ENCODE measurements at regions not wholly inside any gene's neighbourhood (a gene's known extent, or its start where the extent isn't known, plus 50 kb on each side); places are given as distances from the start of the nearest gene placed in this dataset.

DNA sequence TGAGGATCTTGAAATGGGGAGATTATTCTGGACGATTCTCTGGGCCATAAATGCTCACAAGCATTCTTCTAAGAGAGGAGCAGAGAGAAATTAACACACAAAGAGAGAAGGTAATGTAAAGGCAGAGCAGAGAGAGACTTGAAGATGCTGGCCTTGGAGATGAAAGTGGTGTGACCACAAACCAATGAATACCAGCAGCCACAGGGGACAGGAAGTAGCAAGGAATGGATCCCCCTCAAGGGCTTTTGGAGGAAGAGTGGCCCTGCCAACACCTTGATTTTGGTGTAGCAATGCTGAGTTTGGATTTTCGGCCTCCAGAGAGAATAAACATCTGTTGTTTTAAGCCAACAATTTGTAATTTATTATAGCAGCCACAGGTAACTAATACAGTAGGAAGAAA is 1155.6 kb downstream of the TYW1 start:
- Histone ChIP-seq H3K9me3 (peaks cover 0 to 14% (median 2%) of the 10 kb centered on the region in 4 donors), H3K4me3 (no peak overlapping the region), H3K36me3 (no peaks in the 10 kb centered on the region), H3K27ac (no peak overlapping the region), H3K27me3 (no peaks in the 10 kb centered on the region), H3K4me1 (no peaks in the 10 kb centered on the region)
- DNase-seq = no peak
- intact Hi-C loops (cut with DNase I; ENCODE audit: low total_unique reads) = no loop called here
- no peak for TF ChIP-seq POLR2A (IDR thresholded peaks at IDR 0.05)
- no peak for TF ChIP-seq EP300 (IDR thresholded peaks at IDR 0.05)
- TF ChIP-seq POLR2AphosphoS5 (IDR thresholded peaks at IDR 0.05) = no peak
- TF ChIP-seq, protein P1, sequence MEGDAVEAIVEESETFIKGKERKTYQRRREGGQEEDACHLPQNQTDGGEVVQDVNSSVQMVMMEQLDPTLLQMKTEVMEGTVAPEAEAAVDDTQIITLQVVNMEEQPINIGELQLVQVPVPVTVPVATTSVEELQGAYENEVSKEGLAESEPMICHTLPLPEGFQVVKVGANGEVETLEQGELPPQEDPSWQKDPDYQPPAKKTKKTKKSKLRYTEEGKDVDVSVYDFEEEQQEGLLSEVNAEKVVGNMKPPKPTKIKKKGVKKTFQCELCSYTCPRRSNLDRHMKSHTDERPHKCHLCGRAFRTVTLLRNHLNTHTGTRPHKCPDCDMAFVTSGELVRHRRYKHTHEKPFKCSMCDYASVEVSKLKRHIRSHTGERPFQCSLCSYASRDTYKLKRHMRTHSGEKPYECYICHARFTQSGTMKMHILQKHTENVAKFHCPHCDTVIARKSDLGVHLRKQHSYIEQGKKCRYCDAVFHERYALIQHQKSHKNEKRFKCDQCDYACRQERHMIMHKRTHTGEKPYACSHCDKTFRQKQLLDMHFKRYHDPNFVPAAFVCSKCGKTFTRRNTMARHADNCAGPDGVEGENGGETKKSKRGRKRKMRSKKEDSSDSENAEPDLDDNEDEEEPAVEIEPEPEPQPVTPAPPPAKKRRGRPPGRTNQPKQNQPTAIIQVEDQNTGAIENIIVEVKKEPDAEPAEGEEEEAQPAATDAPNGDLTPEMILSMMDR (IDR thresholded peaks at IDR 0.05) = no peak
- 63 to 78% (median 66%) methylated on average over 2 of the region's 2 CpGs for WGBS, 5 donors

DNA sequence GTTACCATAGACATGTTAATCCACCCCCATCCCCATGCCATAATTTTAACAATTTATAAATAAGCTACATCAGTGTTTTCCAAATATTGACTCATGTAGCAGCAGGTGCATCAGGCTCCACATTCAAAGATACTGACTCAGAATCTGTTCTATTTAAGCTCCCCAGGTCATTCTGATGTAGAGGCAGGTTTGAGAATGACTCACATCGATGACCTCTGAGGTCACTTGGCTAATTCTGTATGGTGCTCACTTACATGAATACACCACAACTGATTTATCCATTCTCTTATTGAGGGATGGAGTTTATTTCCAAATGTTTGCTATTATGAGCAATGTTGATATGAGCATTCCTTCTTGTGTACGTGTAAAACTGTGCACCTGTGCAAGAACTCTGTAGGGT is 1159.0 kb downstream of the TYW1 start:
- 83 to 92% (median 84%) methylated on average over 2 of the region's 2 CpGs for WGBS, 5 donors
- peaks cover 0 to 14% (median 2%) of the 10 kb centered on the region in 4 donors for H3K9me3 ChIP-seq
- DNase-seq = no peak
- no peak overlapping the region for H3K27ac ChIP-seq
- intact Hi-C loops (cut with DNase I; ENCODE audit: low total_unique reads) = no loop called here
- no peaks in the 10 kb centered on the region for H3K36me3 ChIP-seq
- no peaks in the 10 kb centered on the region for H3K27me3 ChIP-seq
- H3K4me3 ChIP-seq = no peak overlapping the region
- H3K4me1 ChIP-seq = no peaks in the 10 kb centered on the region
- TF ChIP-seq POLR2A (IDR thresholded peaks at IDR 0.05) (no peak), EP300 (IDR thresholded peaks at IDR 0.05) (no peak), POLR2AphosphoS5 (IDR thresholded peaks at IDR 0.05) (no peak)
- TF ChIP-seq, protein P1 (IDR thresholded peaks at IDR 0.05) = no peak

DNA sequence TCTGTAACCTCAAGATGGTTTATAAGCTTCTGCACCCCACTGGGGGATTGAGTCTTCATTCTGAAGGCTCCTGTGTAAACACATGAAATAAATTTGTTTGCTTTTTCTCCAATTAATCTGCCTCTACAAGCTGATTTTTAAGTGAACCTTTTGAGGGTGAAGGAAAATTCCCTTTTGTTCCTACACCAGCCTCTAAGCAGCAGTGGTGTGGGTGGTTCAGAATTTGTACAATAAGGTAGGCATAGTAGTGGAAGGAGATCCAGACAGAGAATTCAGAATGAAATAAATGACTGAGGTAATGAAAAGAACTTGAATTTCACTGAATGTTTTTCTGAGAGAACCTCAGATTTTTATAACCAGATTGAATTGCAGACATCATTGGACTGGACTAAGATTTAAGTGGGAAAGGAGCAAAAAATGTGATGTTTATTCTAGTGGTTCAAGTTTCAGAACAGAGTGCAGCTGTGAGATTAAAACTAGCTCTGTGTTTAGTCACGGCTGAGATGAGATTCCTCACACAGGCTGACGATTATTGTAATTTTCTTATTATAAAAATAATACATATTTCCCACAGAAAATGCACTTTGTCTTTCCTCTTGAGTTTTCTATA is 1162.2 kb downstream of the TYW1 start:
- Histone ChIP-seq H3K4me1 (no peaks in the 10 kb centered on the region), H3K27me3 (no peaks in the 10 kb centered on the region), H3K36me3 (no peaks in the 10 kb centered on the region), H3K9me3 (peaks cover 0 to 14% (median 2%) of the 10 kb centered on the region in 4 donors), H3K27ac (no peak overlapping the region), H3K4me3 (no peak overlapping the region)
- no peak for DNase-seq
- intact Hi-C loops (cut with DNase I; ENCODE audit: low total_unique reads) = no loop called here
- TF ChIP-seq POLR2A (IDR thresholded peaks at IDR 0.05) = no peak
- TF ChIP-seq EP300 (IDR thresholded peaks at IDR 0.05) = no peak
- TF ChIP-seq, protein P1 (IDR thresholded peaks at IDR 0.05) = no peak
- TF ChIP-seq POLR2AphosphoS5 (IDR thresholded peaks at IDR 0.05) = no peak
- WGBS, 5 donors = 14 to 30% (median 22%) methylated on average over 2 of the region's 2 CpGs

DNA sequence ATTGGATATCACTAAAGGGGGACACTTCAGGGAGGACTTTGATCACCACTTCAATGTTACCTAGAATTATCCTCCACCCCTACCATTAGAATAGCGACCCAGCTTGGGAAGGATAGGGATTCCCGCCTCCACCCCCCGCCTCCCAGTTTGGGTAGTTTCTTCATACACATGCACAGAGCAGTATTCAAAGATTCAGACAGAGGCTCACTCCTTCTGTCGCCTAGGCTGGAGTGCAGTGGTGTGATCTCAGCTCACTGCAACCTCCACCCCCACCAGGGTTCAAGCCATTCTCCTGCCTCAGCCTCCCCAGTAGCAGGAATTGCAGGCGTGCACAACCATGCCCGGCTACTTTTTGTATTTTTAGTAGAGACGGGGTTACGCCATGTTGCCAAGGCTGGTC is 1166.1 kb downstream of the TYW1 start:
- DNase-seq = no peak
- Histone ChIP-seq H3K4me1 (no peaks in the 10 kb centered on the region), H3K36me3 (no peaks in the 10 kb centered on the region), H3K27ac (no peak overlapping the region), H3K27me3 (no peaks in the 10 kb centered on the region), H3K4me3 (no peak overlapping the region), H3K9me3 (no peaks in the 10 kb centered on the region)
- TF ChIP-seq POLR2A (IDR thresholded peaks at IDR 0.05) (no peak), EP300 (IDR thresholded peaks at IDR 0.05) (no peak), POLR2AphosphoS5 (IDR thresholded peaks at IDR 0.05) (no peak)
- TF ChIP-seq, protein P1 (IDR thresholded peaks at IDR 0.05) = no peak
- WGBS, 5 donors = 80 to 94% (median 87%) methylated on average over 4 to 8 of the region's 8 CpGs
- intact Hi-C loops (cut with DNase I; ENCODE audit: low total_unique reads) = no loop called here
